Neural cell (in vitro differentiated cells): ENCODE measurements at regions not wholly inside any gene's neighbourhood (a gene's known extent, or its start where the extent isn't known, plus 50 kb on each side); places are given as distances from the start of the nearest gene placed in this dataset.

Experiments used
- H2AFZ ChIP-seq: fragments of 200-600, 300-800 bp; sonication (generic), shearing (Covaris generic); 2 replicates; pipeline ENCODE4 v1.6.0; 2014; ENCODE audit warnings: low read depth, mild to moderate bottlenecking, antibody characterized with exemption, low read length, moderate library complexity
- H3F3A ChIP-seq: fragments of 200-600 bp; shearing (Covaris generic); 2 replicates; pipeline ENCODE4 v1.6.1; 2016; ENCODE audit warnings: mild to moderate bottlenecking, moderate library complexity, mixed read lengths, antibody characterized with exemption, low read length; ENCODE audit not compliant: insufficient read depth, poor library complexity, severe bottlenecking
- H3K27ac ChIP-seq: fragments of 200-600, 300-800 bp; sonication (generic), shearing (Covaris generic); 2 replicates; pipeline ENCODE4 v1.5.1; 2014; ENCODE audit warnings: mild to moderate bottlenecking, low read length, moderate library complexity
- H3K27me3 ChIP-seq: fragments of 300-800, 200-600 bp; sonication (generic), shearing (Covaris generic); 2 replicates; pipeline ENCODE4 v1.6.0; 2014; ENCODE audit warnings: mild to moderate bottlenecking, low read depth, low read length, moderate library complexity; ENCODE audit not compliant: insufficient read depth
- H3K36me3 ChIP-seq: fragments of 300-800, 200-600 bp; sonication (generic), shearing (Covaris generic); 2 replicates; pipeline ENCODE4 v1.5.1; 2014; ENCODE audit warnings: mild to moderate bottlenecking, antibody characterized with exemption, low read length, moderate library complexity; ENCODE audit not compliant: insufficient read depth
- H3K4me2 ChIP-seq: fragments of 300-800, 200-600 bp; sonication (generic), shearing (Covaris generic); 2 replicates; pipeline ENCODE4 v1.6.0; 2014; ENCODE audit warnings: mild to moderate bottlenecking, low read length
- H3K4me3 ChIP-seq: fragments of 300-800, 200-600 bp; sonication (generic), shearing (Covaris generic); 2 replicates; pipeline ENCODE4 v1.5.1; 2014; ENCODE audit warnings: mild to moderate bottlenecking, low read length, moderate library complexity
- H3K79me2 ChIP-seq: fragments of 200-600 bp; shearing (Covaris generic); replicated peaks from 2 replicates; pipeline ENCODE4 v1.6.0; 2014; ENCODE audit warnings: mild to moderate bottlenecking, low read length, moderate library complexity; ENCODE audit not compliant: insufficient read depth
- H3K9ac ChIP-seq: fragments of 300-800, 200-600 bp; sonication (generic), shearing (Covaris generic); 2 replicates; pipeline ENCODE4 v1.6.1; 2016; ENCODE audit warnings: mild to moderate bottlenecking, low read length, mixed read lengths
- H3K9me2 ChIP-seq: fragments of 200-600 bp; shearing (Covaris generic); 2 replicates; pipeline ENCODE4 v1.6.1; 2016; ENCODE audit warnings: mild to moderate bottlenecking, low read length, mixed read lengths; ENCODE audit not compliant: insufficient read depth
- H3K9me3 ChIP-seq: fragments of 200-600, 300-800 bp; sonication (generic), shearing (Covaris generic); 2 replicates; pipeline ENCODE4 v1.6.1; 2016; ENCODE audit warnings: mild to moderate bottlenecking, mixed run types, low read length, moderate library complexity, mixed read lengths
- H4K20me1 ChIP-seq: fragments of 200-600 bp; shearing (Covaris generic); 2 replicates; pipeline ENCODE4 v1.6.1; 2016; ENCODE audit warnings: mild to moderate bottlenecking, mixed run types; ENCODE audit not compliant: insufficient read depth
- EP300 ChIP-seq: fragments of 450-650 bp; conservative IDR thresholded peaks from 2 replicates; pipeline ENCODE4 v1.6.1; 2014; ENCODE audit warnings: antibody characterized with exemption, mild to moderate bottlenecking, moderate library complexity; ENCODE audit not compliant: poor library complexity, severe bottlenecking
- EZH2 ChIP-seq: fragments of 200-600, 300-800 bp; shearing (Covaris generic), sonication (generic); IDR thresholded peaks from 2 replicates; pipeline ENCODE4 v1.6.1; 2014; ENCODE audit warnings: antibody characterized with exemption, low read length, borderline replicate concordance, mild to moderate bottlenecking; ENCODE audit not compliant: insufficient read depth, poor library complexity, severe bottlenecking
- MXI1 ChIP-seq: fragments of 450-650 bp; conservative IDR thresholded peaks from 2 replicates; pipeline ENCODE4 v1.6.1; 2014; ENCODE audit warnings: antibody characterized with exemption, mild to moderate bottlenecking; ENCODE audit not compliant: poor library complexity, severe bottlenecking
- POLR2AphosphoS5 ChIP-seq: IDR thresholded peaks from 2 replicates; pipeline ENCODE4 v1.6.1; 2012
- RAD21 ChIP-seq: fragments of 450-650 bp; conservative IDR thresholded peaks from 2 replicates; pipeline ENCODE4 v1.6.1; 2014; ENCODE audit warnings: antibody characterized with exemption, mild to moderate bottlenecking, moderate library complexity
- SMC3 ChIP-seq: fragments of 450-650 bp; conservative IDR thresholded peaks from 2 replicates; pipeline ENCODE4 v1.6.1; 2014; ENCODE audit warnings: antibody characterized with exemption, mild to moderate bottlenecking, moderate library complexity; ENCODE audit not compliant: poor library complexity
- TAF1 ChIP-seq: IDR thresholded peaks from 2 replicates; pipeline ENCODE4 v1.6.1; 2012; ENCODE audit warnings: low read depth
- TF ChIP-seq, protein P1 (sequence below): IDR thresholded peaks from 2 replicates; pipeline ENCODE4 v1.6.1; 2012; ENCODE audit warnings: borderline replicate concordance
- TF ChIP-seq, protein P2 (sequence below): fragments of 450-650 bp; IDR thresholded peaks from 2 replicates; pipeline ENCODE4 v1.5.1; 2014; ENCODE audit warnings: antibody characterized with exemption, mild to moderate bottlenecking, moderate library complexity; ENCODE audit not compliant: poor library complexity, severe bottlenecking

DNA sequence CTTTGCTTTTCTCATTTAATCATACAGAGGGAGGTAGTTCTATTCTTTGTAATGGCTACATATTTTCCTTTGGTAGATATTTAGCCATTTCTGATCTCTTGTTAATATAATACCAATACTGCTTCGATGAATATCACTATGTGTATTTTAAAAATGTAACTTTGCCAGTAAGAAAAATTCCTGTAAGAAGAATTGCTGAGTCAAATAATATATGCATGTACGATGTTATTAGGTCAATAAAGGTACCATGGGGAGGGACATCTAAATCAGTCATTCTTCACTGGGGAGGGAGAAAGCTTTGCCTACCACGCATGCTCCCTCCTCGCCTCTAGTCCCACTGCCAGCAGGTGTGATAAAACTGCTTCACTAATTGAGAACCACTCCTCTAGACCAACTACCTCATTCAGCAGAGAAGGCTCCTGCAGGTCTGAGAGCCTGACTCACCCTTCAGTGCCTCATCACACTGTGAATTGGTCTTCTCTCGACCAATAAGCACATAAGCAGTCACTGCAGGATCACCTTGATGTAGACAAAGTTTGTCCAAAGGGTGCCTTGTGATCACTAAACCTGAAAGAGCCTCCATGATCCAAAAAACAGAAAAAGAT, 56.1 kb upstream of the TBCA start:
- no peak overlapping the region for H2AFZ ChIP-seq
- H3K9me2 ChIP-seq: no peaks in the 10 kb centered on the region
- H3K27me3 ChIP-seq: peaks cover 4% of the 10 kb centered on the region
- H3K4me3 ChIP-seq: no peak overlapping the region
- no peak overlapping the region for H3K9ac ChIP-seq
- H3K36me3 ChIP-seq: no peaks in the 10 kb centered on the region
- H3F3A ChIP-seq: no peaks in the 10 kb centered on the region
- H3K4me2 ChIP-seq: no peak overlapping the region
- H3K9me3 ChIP-seq: no peaks in the 10 kb centered on the region
- TF ChIP-seq, protein P1, sequence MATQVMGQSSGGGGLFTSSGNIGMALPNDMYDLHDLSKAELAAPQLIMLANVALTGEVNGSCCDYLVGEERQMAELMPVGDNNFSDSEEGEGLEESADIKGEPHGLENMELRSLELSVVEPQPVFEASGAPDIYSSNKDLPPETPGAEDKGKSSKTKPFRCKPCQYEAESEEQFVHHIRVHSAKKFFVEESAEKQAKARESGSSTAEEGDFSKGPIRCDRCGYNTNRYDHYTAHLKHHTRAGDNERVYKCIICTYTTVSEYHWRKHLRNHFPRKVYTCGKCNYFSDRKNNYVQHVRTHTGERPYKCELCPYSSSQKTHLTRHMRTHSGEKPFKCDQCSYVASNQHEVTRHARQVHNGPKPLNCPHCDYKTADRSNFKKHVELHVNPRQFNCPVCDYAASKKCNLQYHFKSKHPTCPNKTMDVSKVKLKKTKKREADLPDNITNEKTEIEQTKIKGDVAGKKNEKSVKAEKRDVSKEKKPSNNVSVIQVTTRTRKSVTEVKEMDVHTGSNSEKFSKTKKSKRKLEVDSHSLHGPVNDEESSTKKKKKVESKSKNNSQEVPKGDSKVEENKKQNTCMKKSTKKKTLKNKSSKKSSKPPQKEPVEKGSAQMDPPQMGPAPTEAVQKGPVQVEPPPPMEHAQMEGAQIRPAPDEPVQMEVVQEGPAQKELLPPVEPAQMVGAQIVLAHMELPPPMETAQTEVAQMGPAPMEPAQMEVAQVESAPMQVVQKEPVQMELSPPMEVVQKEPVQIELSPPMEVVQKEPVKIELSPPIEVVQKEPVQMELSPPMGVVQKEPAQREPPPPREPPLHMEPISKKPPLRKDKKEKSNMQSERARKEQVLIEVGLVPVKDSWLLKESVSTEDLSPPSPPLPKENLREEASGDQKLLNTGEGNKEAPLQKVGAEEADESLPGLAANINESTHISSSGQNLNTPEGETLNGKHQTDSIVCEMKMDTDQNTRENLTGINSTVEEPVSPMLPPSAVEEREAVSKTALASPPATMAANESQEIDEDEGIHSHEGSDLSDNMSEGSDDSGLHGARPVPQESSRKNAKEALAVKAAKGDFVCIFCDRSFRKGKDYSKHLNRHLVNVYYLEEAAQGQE: no peak
- TF ChIP-seq MXI1 (no peak), TAF1 (no peak), RAD21 (no peak), SMC3 (no peak), EP300 (no peak), EZH2 (no peak), POLR2AphosphoS5 (no peak)
- TF ChIP-seq, protein P2, sequence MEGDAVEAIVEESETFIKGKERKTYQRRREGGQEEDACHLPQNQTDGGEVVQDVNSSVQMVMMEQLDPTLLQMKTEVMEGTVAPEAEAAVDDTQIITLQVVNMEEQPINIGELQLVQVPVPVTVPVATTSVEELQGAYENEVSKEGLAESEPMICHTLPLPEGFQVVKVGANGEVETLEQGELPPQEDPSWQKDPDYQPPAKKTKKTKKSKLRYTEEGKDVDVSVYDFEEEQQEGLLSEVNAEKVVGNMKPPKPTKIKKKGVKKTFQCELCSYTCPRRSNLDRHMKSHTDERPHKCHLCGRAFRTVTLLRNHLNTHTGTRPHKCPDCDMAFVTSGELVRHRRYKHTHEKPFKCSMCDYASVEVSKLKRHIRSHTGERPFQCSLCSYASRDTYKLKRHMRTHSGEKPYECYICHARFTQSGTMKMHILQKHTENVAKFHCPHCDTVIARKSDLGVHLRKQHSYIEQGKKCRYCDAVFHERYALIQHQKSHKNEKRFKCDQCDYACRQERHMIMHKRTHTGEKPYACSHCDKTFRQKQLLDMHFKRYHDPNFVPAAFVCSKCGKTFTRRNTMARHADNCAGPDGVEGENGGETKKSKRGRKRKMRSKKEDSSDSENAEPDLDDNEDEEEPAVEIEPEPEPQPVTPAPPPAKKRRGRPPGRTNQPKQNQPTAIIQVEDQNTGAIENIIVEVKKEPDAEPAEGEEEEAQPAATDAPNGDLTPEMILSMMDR: no peak
- no peaks in the 10 kb centered on the region for H4K20me1 ChIP-seq
- H3K27ac ChIP-seq: no peak overlapping the region
- no peaks in the 10 kb centered on the region for H3K79me2 ChIP-seq

DNA sequence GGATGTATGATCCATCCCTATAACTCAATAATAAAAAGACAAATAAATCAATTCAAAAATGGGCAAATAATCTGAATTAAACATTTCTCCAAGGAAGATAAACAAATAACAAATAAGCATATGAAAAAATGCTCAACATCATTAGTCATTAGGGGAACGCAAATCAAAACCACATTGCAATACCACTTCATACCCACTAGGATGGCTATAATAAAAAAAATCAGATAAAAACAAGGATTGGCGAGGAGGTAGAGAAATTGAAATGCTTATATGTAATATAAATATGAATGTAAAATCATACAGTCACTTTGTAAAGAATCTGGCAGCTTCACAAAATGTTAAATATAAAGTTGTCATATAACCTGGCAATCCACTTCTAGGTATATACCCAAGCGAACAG, 52.3 kb upstream of the TBCA start:
- no peak for TF ChIP-seq EZH2
- TF ChIP-seq, protein P2: no peak
- no peak for TF ChIP-seq EP300

More for the DNA sequence above, 52.3 kb upstream of the TBCA start:
- H3K4me2 ChIP-seq: no peak overlapping the region
- H3K9me3 ChIP-seq: no peaks in the 10 kb centered on the region
- no peaks in the 10 kb centered on the region for H3K9me2 ChIP-seq
- no peaks in the 10 kb centered on the region for H4K20me1 ChIP-seq
- no peak overlapping the region for H3K27ac ChIP-seq
- no peaks in the 10 kb centered on the region for H3K79me2 ChIP-seq
- H3K4me3 ChIP-seq: no peak overlapping the region
- no peak overlapping the region for H3K9ac ChIP-seq
- H2AFZ ChIP-seq: no peak overlapping the region
- no peaks in the 10 kb centered on the region for H3F3A ChIP-seq
- H3K36me3 ChIP-seq: no peaks in the 10 kb centered on the region
- peaks cover 4% of the 10 kb centered on the region for H3K27me3 ChIP-seq
